ENCODE measurements at regions not wholly inside any gene's neighbourhood (a gene's known extent, or its start where the extent isn't known, plus 50 kb on each side); places are given as distances from the start of the nearest gene placed in this dataset.
"Not testable (repeated sequence)": the region's sequence is repeated elsewhere in the genome, so short reads cannot be mapped to it uniquely, and the experiment has no call there.

DNA sequence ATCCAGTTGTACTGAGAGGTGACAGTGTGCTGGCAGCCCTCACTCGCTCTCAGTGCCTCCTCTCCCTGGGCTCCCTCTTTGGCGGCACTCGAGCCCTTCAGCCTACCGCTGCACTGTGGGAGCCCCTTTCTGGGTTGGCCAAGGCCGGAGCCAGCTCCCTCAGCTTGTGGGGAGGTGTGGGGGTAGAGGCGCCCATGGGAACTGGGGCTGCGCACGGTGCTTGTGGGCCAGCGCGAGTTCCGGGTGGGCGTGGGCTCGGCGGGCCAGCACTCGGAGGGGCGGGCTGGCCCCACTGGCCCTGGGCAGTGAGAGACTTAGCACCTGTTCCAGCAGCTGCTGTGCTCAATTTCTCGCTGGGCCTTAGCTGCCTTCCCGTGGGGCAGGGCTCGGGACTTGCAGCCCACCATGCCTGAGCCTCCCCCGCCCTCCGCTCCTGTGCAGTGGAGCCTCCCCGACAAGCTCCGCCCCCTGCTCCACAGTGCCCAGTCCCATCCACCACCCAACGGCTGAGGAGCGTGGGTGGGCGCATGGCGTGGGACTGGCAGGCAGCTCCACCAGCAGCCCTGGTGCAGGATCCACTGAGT is 342.2 kb upstream of the ZNF608 start:
- H3K9me1 ChIP-seq (replicated peaks; ENCODE audit: control insufficient read depth, extremely low read depth, insufficient read depth, low read length), result no peaks in the 10 kb centered on the region
- H3K4me3 ChIP-seq (replicated peaks in 1 of 3; ENCODE audit: insufficient read depth in 1 of 3, low read depth in 1 of 3, low read length in 3 of 3), result no peak overlapping the region
- H3K9ac ChIP-seq (replicated peaks; ENCODE audit: extremely low read depth, insufficient read depth, low read length), result no peak overlapping the region
- DNase-seq (ENCODE audit: low read depth, low spot score), result no peak
- H3K36me3 ChIP-seq (ENCODE audit: control insufficient read depth in 2 of 2, extremely low read depth in 1 of 2, insufficient read depth in 2 of 2, low read length in 2 of 2), result no peaks in the 10 kb centered on the region
- dilution Hi-C loops (cut with MboI; ENCODE audit: extremely low pct_ligation_motif_present, low sequenced_read_pairs), result no loop called here
- H4K20me1 ChIP-seq (replicated peaks; ENCODE audit: control insufficient read depth, extremely low read depth, insufficient read depth, low read length), result no peaks in the 10 kb centered on the region
- CTCF ChIA-PET, result interaction anchor here (0.6 to 0.9 kb wide), 2 partner anchors 15 to 285 kb away, joined by 3 read pairs; no protein-coding TSS in a partner anchor
- H3K4me1 ChIP-seq (ENCODE audit: control insufficient read depth, extremely low read depth, insufficient read depth, low read length), result peaks cover 5% of the 10 kb centered on the region
- no peak for FAIRE-seq
- no peak overlapping the region for H2AFZ ChIP-seq (ENCODE audit: low read depth, low read length)
- TF ChIP-seq FOS (IDR thresholded peaks at IDR 0.05; ENCODE audit: borderline replicate concordance, insufficient read depth, low read length) (no peak), POLR2AphosphoS5 (IDR thresholded peaks at IDR 0.05; ENCODE audit: insufficient read depth, low read depth, low read length) (no peak), JUN (IDR thresholded peaks at IDR 0.05; ENCODE audit: borderline replicate concordance, insufficient read depth, insufficient read length, low read depth) (no peak), MYC (IDR thresholded peaks at IDR 0.05; ENCODE audit: low read depth, low read length) (no peak), POLR2A (IDR thresholded peaks at IDR 0.05; ENCODE audit: low read depth, low read length) (no peak), EZH2 (IDR thresholded peaks at IDR 0.05; ENCODE audit: borderline replicate concordance, low read depth, low read length, severe bottlenecking) (no peak), GATA2 (IDR thresholded peaks at IDR 0.05; ENCODE audit: insufficient read depth, insufficient read length, low read depth, low read length) (no peak)
- TF ChIP-seq, protein P1, sequence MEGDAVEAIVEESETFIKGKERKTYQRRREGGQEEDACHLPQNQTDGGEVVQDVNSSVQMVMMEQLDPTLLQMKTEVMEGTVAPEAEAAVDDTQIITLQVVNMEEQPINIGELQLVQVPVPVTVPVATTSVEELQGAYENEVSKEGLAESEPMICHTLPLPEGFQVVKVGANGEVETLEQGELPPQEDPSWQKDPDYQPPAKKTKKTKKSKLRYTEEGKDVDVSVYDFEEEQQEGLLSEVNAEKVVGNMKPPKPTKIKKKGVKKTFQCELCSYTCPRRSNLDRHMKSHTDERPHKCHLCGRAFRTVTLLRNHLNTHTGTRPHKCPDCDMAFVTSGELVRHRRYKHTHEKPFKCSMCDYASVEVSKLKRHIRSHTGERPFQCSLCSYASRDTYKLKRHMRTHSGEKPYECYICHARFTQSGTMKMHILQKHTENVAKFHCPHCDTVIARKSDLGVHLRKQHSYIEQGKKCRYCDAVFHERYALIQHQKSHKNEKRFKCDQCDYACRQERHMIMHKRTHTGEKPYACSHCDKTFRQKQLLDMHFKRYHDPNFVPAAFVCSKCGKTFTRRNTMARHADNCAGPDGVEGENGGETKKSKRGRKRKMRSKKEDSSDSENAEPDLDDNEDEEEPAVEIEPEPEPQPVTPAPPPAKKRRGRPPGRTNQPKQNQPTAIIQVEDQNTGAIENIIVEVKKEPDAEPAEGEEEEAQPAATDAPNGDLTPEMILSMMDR (IDR thresholded peaks at IDR 0.05; ENCODE audit: extremely low read depth in 1 of 2, insufficient read depth in 1 of 2, low read depth in 1 of 2, low read length in 2 of 2), result no peak
- TF ChIP-seq, protein P2, sequence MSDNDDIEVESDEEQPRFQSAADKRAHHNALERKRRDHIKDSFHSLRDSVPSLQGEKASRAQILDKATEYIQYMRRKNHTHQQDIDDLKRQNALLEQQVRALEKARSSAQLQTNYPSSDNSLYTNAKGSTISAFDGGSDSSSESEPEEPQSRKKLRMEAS (IDR thresholded peaks at IDR 0.05; ENCODE audit: insufficient read depth, insufficient read length), result no peak
- H3K4me2 ChIP-seq (ENCODE audit: insufficient read depth, low read length), result no peak overlapping the region
- no TSS peak for BruUV-seq (replicated peaks)
- no peak overlapping the region for H3K27ac ChIP-seq (ENCODE audit: insufficient read depth, low read depth, low read length)
- intact Hi-C loops (cut with micrococcal nuclease), result no loop called here
- no peaks in the 10 kb centered on the region for H3K27me3 ChIP-seq (ENCODE audit: control insufficient read depth in 2 of 2, insufficient read depth in 2 of 2, low read length in 2 of 2)
- H3K79me2 ChIP-seq (ENCODE audit: control insufficient read depth, insufficient read depth, low read length), result no peaks in the 10 kb centered on the region
- H3K9me3 ChIP-seq (replicated peaks; ENCODE audit: control insufficient read depth, insufficient read depth, low read length), result no peaks in the 10 kb centered on the region
- POLR2A ChIA-PET, result no interaction called here

GRCh38 chr5:125092138-125092537 is 345.7 kb upstream of the ZNF608 start:
- H3K4me3 ChIP-seq (replicated peaks in 1 of 3; ENCODE audit: insufficient read depth in 1 of 3, low read depth in 1 of 3, low read length in 3 of 3); CTCF ChIA-PET; FAIRE-seq; H3K9me3 ChIP-seq (replicated peaks; ENCODE audit: control insufficient read depth, insufficient read depth, low read length); H3K9ac ChIP-seq (replicated peaks; ENCODE audit: extremely low read depth, insufficient read depth, low read length); POLR2A ChIA-PET; H3K36me3 ChIP-seq (ENCODE audit: control insufficient read depth in 2 of 2, extremely low read depth in 1 of 2, insufficient read depth in 2 of 2, low read length in 2 of 2); H3K4me2 ChIP-seq (ENCODE audit: insufficient read depth, low read length); H3K79me2 ChIP-seq (ENCODE audit: control insufficient read depth, insufficient read depth, low read length); H3K27ac ChIP-seq (ENCODE audit: insufficient read depth, low read depth, low read length); DNase-seq (ENCODE audit: low read depth, low spot score); BruUV-seq (replicated peaks); H3K27me3 ChIP-seq (ENCODE audit: control insufficient read depth in 2 of 2, insufficient read depth in 2 of 2, low read length in 2 of 2); H3K9me1 ChIP-seq (replicated peaks; ENCODE audit: control insufficient read depth, extremely low read depth, insufficient read depth, low read length); H2AFZ ChIP-seq (ENCODE audit: low read depth, low read length); H4K20me1 ChIP-seq (replicated peaks; ENCODE audit: control insufficient read depth, extremely low read depth, insufficient read depth, low read length); dilution Hi-C loops (cut with MboI; ENCODE audit: extremely low pct_ligation_motif_present, low sequenced_read_pairs): not testable (repeated sequence)
- H3K4me1 ChIP-seq (ENCODE audit: control insufficient read depth, extremely low read depth, insufficient read depth, low read length), result peaks cover 12% of the 10 kb centered on the region
- intact Hi-C loops (cut with micrococcal nuclease), result loop anchor here (5.0 to 10.0 kb wide), 5 partner anchors 95 to 487 kb away; no protein-coding TSS in a partner anchor

Measured in endothelial cell of umbilical vein (primary cell).